ENCODE measurements at regions not wholly inside any gene's neighbourhood (a gene's known extent, or its start where the extent isn't known, plus 50 kb on each side); places are given as distances from the start of the nearest gene placed in this dataset.

DNA sequence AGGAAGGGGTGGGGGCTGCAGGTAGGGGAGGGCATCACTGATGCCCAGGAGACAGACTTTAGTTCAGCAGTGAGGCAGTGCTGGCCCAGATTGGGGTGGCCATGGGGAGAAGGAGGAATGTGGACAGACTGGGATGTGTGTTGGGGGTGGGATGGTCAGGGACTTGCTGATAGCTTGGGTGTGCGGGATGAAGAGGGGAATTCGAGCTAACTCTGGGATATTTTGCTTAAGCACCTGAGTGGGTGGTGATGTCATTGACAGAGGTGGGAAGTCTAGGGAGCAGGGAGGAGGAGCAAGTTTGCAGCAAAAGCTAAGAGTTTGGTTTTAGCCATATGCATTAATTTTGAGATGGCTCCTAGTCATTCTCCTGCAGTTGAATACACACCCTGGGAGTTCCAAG lies 207.5 kb downstream of the RPLP1 start:
- TF ChIP-seq POLR2A (IDR thresholded peaks at IDR 0.05), result no peak
- TF ChIP-seq, protein P1, sequence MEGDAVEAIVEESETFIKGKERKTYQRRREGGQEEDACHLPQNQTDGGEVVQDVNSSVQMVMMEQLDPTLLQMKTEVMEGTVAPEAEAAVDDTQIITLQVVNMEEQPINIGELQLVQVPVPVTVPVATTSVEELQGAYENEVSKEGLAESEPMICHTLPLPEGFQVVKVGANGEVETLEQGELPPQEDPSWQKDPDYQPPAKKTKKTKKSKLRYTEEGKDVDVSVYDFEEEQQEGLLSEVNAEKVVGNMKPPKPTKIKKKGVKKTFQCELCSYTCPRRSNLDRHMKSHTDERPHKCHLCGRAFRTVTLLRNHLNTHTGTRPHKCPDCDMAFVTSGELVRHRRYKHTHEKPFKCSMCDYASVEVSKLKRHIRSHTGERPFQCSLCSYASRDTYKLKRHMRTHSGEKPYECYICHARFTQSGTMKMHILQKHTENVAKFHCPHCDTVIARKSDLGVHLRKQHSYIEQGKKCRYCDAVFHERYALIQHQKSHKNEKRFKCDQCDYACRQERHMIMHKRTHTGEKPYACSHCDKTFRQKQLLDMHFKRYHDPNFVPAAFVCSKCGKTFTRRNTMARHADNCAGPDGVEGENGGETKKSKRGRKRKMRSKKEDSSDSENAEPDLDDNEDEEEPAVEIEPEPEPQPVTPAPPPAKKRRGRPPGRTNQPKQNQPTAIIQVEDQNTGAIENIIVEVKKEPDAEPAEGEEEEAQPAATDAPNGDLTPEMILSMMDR (IDR thresholded peaks at IDR 0.05), result no peak

Measured in vagina (tissue), 2 donors.